ENCODE measurements at regions not wholly inside any gene's neighbourhood (a gene's known extent, or its start where the extent isn't known, plus 50 kb on each side); places are given as distances from the start of the nearest gene placed in this dataset.

DNA sequence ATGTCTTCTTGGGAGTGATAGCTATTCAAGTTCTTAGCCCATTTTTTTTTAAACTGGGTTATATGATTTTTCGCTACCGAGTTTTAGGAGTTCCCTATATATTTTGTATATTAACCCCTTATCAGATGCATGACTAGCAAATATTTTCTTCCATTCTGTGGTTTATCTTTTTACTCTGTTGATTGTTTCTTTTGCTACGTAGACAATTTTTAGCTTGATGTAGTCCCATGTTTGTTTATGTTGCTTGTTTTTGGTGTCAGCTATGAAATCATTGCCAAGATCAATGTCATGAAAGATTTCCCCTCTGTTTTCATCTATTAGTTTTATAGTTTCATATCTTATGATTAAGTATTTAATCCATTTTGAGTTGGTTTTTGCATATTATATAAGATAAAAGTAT is 480.5 kb downstream of the CDH11 start:
- DNase-seq: no peak

- no peak for DNase-seq
These were observed 483.1 kb downstream of the CDH11 start for GRCh38 chr16:64638766-64639165.

DNA sequence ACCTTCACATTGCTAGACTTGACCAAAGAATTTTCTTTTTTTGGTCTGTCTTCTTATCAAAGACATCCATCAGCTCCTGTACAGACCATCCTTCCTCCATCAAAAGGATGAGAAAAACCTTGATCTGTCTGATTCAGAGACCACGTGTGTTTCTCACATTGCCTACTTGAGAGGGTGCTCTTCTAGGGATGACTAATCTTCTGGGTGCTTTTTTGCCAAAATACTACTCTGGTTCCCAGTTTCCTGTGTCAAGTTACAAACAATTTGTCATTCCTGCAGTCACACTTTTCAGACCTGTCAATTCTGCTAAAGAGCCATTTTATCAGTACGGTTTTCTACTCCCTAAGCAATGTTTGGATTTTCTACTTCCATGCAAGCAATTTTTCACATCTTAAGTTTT is 492.2 kb downstream of the CDH11 start:
- DNase-seq: no peak

- no peak for DNase-seq
These were observed 494.1 kb downstream of the CDH11 start for GRCh38 chr16:64627781-64628180.

DNA sequence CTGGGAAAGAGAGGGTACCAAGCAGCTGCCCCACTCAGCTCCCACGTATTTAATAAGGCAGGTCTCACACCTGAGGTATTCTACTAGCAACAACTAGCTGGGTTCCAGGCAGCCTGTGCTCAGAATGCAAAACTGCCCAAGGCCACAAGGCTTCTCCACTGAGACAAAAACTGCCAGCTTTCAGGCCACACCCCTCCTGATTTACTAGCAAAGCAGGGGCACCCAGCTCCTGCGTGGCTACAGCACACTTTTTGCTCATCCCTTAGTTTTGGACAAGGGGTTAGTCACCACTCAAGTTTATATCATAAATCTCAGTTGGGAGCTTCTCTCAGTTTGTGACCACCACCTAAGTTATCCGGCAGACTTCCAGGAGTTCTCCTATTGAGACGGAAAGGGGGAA is 494.6 kb downstream of the CDH11 start:
- DNase-seq: no peak

DNA sequence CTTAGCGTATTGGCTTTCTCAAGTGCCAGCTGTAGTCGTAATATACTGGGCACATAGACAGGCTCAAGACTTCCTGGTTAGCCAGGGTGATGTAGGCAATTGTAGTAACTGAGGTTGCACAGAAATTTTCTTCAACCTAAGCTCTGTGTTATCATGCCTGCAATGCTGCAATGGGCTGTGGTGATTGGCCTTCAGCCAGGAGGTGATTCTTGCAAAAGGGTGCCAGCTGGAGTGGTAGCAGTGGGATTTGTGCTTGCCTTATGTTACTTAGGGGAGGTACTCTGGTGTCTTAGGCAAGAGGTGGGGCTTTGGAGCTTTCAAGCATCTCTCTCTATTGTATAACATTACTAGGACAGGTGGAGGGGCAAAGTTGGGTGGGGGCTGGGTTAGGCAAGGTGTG is 495.1 kb downstream of the CDH11 start:
- no peak for DNase-seq

DNA sequence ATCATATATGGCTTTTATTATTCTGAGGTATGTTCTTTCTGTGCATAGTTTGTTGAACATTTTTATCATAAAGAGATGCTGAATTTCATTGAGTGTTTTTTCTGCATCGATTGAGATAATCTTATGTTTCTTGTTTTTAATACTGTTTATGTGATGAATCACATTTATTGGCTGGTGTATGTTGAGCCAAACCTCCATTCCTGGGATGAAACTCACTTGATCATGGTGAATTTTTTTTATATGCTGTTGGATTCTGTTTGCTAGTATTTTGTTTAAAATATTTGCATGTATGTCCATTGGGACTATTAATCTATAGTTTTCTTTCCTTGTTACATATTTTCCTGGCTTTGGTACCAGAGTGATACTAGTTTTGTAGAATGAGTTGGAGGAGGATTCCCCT is 500.2 kb downstream of the CDH11 start:
- no peak for DNase-seq

- no peak for DNase-seq
These were observed 503.9 kb downstream of the CDH11 start for GRCh38 chr16:64617836-64618476.

GRCh38 chr16:64615630-64616280 is 506.1 kb downstream of the CDH11 start:
- DNase-seq: no peak

DNA sequence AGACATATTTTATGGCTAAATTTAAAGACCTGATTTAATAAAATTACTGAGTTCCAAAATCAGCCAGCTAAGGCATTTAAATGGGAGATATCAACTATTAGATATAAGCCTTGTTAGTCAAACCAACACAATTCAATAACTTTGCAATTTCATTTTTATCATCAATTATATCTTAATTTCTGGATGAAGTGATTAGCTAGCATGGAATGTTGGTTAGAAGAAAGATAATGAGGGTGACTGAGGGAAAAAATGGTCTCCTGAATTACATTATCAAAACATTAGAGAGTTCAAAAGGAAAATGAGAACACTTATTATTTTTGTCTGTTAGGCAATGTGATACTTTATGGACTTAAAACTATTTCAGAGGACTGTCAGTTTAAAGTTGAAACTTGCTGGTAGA is 525.7 kb downstream of the CDH11 start:
- DNase-seq: no peak

GRCh38 chr16:64590513-64590912 is 531.4 kb downstream of the CDH11 start:
- no peak for DNase-seq

- no peak for DNase-seq
These were observed 532.0 kb downstream of the CDH11 start for GRCh38 chr16:64589836-64590235.

- DNase-seq: no peak
These were observed 535.1 kb downstream of the CDH11 start for GRCh38 chr16:64586781-64587180.

- DNase-seq: no peak
These were observed 536.5 kb downstream of the CDH11 start for GRCh38 chr16:64585367-64585766.

DNA sequence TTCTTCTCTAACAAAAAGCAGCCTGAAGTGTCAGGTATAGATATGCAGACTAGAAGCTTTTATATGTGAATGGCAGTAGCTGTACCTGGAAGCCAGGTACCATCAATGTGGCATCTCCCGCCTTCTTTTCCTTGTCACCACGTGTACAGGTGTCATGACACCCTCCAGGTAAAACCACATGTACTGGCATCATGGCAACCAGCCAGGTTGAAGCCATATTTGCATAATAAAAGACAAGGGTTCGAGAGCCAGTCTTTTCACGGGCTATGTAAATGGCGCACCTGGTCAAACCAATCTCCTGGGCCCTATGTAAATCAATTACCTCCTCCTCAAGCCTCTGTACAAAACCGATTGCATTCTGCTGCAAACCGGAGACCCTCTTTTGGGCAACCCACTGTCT is 541.3 kb downstream of the CDH11 start:
- no peak for DNase-seq

GRCh38 chr16:64579712-64580111 is 542.2 kb downstream of the CDH11 start:
- no peak for DNase-seq

DNA sequence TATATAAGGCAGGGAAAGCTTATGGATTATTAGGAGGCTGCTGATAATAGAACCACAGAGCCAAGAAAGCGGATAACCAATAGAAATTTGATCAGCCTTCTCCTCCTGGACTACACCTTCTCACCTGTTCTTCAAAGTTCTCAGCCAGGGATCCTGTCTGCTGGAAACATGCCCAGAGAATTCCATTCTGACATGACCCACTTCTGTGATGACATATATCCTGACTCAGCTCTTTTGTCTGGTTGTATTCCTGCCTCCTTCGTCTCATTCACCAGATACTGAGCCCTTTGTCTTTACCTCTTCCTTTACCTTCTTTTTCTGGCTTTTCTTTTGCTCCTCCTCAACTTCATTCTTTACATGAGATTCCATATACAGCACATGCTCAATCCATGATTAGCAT is 576.1 kb downstream of the CDH11 start:
- no peak for DNase-seq

DNA sequence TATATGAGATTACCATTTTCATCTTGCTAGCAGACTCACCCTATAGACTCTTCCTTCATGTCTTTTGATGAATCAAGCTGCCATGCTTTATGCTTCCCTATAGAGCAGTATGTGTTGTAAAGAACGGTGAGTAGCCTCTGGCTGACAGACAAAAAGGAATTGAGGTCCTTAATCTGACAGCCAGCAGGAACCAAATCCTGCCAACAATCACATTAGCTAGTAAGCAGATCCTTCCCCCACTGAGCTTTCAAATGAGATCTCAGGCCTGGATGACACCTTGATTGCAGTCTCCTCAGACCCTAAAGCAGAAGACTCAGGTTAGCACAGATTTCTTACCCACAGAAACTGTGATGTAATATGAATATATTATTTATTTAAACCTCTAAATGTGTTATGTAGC is 577.0 kb downstream of the CDH11 start:
- no peak for DNase-seq

GRCh38 chr16:64543441-64543840 is 578.4 kb downstream of the CDH11 start:
- DNase-seq: no peak

DNA sequence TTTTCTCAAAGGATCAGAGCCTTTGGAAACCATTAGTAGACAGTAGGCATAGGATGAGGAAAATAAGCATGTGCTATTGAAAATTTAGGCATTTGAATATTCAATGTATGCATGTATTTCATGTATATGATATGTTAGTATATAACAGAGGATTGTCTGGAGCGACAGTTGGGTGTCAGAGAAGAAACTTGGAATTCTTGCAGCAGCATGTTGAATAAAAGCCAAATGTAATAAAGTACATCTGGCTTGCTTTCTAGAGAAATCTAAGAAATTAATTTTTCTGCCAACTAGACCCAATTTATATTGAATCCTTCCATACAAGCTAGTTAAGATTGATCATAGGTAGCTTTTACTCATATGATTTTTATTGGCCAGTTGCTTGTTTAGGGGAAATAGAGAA is 578.8 kb downstream of the CDH11 start:
- DNase-seq: no peak

- DNase-seq: no peak
These were observed 579.7 kb downstream of the CDH11 start for GRCh38 chr16:64542152-64542551.

GRCh38 chr16:64541621-64542020 is 580.2 kb downstream of the CDH11 start:
- no peak for DNase-seq

- DNase-seq: no peak
These were observed 581.4 kb downstream of the CDH11 start for GRCh38 chr16:64540434-64540833.

DNA sequence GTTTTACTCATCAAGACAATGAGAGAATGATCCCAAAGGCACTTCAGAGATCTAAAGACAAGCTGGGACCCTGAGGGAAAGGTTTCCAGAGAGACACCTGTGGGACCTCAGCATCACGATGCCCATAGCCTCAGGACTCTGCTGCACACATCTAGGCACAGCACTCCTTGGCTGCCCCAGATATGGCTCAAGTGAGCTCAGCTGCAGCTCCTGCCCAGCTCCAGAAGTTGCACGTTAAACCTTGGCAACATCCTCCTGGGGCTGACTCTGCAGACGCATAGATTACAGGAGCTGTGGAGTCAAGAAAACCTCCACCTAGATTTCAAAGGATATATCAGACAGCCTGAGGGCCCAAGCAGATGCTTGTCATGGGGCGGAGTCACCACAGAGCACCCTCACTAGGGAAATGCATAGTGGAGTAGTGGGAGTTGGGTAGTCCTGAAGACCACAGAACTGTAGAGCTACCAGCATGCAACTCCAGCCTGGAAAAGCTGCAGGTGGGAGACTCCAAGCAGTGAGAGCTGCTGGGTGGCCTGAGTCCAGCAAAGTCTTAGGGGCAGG is 582.0 kb downstream of the CDH11 start:
- no peak for DNase-seq

All from suppressor macrophage treated with lipopolysaccharide for 1 hour (primary cell).